ENCODE measurements at regions not wholly inside any gene's neighbourhood (a gene's known extent, or its start where the extent isn't known, plus 50 kb on each side); places are given as distances from the start of the nearest gene placed in this dataset.

- ChIA-PET POLR2A (no interaction called here), CTCF (no interaction called here)
- DNase-seq (ENCODE audit: extremely low spot score) = no peak
- TF ChIP-seq TARDBP (IDR thresholded peaks at IDR 0.05) (no peak), SP1 (IDR thresholded peaks at IDR 0.05) (no peak), CTBP1 (IDR thresholded peaks at IDR 0.05; ENCODE audit: borderline replicate concordance) (no peak), L3MBTL2 (conservative IDR thresholded peaks at IDR 0.05) (no peak), FOXK2 (IDR thresholded peaks at IDR 0.05) (no peak), LEF1 (IDR thresholded peaks at IDR 0.05; ENCODE audit: borderline replicate concordance) (no peak), BHLHE40 (IDR thresholded peaks at IDR 0.05; ENCODE audit: borderline replicate concordance) (no peak), FOXA1 (IDR thresholded peaks at IDR 0.05) (no peak), SUZ12 (IDR thresholded peaks at IDR 0.05) (no peak), NFRKB (IDR thresholded peaks at IDR 0.05) (no peak), ARNT (IDR thresholded peaks at IDR 0.05) (no peak), ELF4 (IDR thresholded peaks at IDR 0.05) (no peak), FOXM1 (IDR thresholded peaks at IDR 0.05; ENCODE audit: borderline replicate concordance) (no peak), ZNF384 (IDR thresholded peaks at IDR 0.05) (no peak), PKNOX1 (IDR thresholded peaks at IDR 0.05) (no peak)
These were observed 74.9 kb upstream of the STEAP1B start for GRCh38 chr7:22574754-22575520.

- no peak for DNase-seq (ENCODE audit: extremely low spot score)
- ChIA-PET CTCF (interaction anchor here (0.6 kb wide), 1 partner anchor 23 kb away, joined by 6 read pairs; no protein-coding TSS in a partner anchor), POLR2A (no interaction called here)
- TF ChIP-seq ELF4 (IDR thresholded peaks at IDR 0.05) (no peak), ARNT (IDR thresholded peaks at IDR 0.05) (no peak), BHLHE40 (IDR thresholded peaks at IDR 0.05; ENCODE audit: borderline replicate concordance) (no peak), FOXA1 (IDR thresholded peaks at IDR 0.05) (no peak), FOXM1 (IDR thresholded peaks at IDR 0.05; ENCODE audit: borderline replicate concordance) (no peak), SP1 (IDR thresholded peaks at IDR 0.05) (no peak), LEF1 (IDR thresholded peaks at IDR 0.05; ENCODE audit: borderline replicate concordance) (no peak), NFRKB (IDR thresholded peaks at IDR 0.05) (no peak), CTBP1 (IDR thresholded peaks at IDR 0.05; ENCODE audit: borderline replicate concordance) (no peak), FOXK2 (IDR thresholded peaks at IDR 0.05) (no peak), PKNOX1 (IDR thresholded peaks at IDR 0.05) (no peak), SUZ12 (IDR thresholded peaks at IDR 0.05) (no peak), HDGF (IDR thresholded peaks at IDR 0.05; ENCODE audit: borderline replicate concordance) (no peak), TARDBP (IDR thresholded peaks at IDR 0.05) (no peak), L3MBTL2 (conservative IDR thresholded peaks at IDR 0.05) (no peak), ZNF384 (IDR thresholded peaks at IDR 0.05) (no peak)
These were observed 72.9 kb upstream of the STEAP1B start for GRCh38 chr7:22572937-22573336.

GRCh38 chr7:22572292-22572691 lies 72.3 kb upstream of the STEAP1B start:
- ChIA-PET CTCF (no interaction called here), POLR2A (no interaction called here)
- no peak for DNase-seq (ENCODE audit: extremely low spot score)
- TF ChIP-seq ELF4 (IDR thresholded peaks at IDR 0.05) = no peak
- TF ChIP-seq FOXA1 (IDR thresholded peaks at IDR 0.05) = no peak
- no peak for TF ChIP-seq FOXM1 (IDR thresholded peaks at IDR 0.05; ENCODE audit: borderline replicate concordance)
- TF ChIP-seq NFRKB (IDR thresholded peaks at IDR 0.05) = no peak
- TF ChIP-seq SP1 (IDR thresholded peaks at IDR 0.05) = no peak
- TF ChIP-seq ZNF384 (IDR thresholded peaks at IDR 0.05) = no peak
- TF ChIP-seq SUZ12 (IDR thresholded peaks at IDR 0.05) = no peak
- no peak for TF ChIP-seq LEF1 (IDR thresholded peaks at IDR 0.05; ENCODE audit: borderline replicate concordance)
- TF ChIP-seq BHLHE40 (IDR thresholded peaks at IDR 0.05; ENCODE audit: borderline replicate concordance) = no peak
- TF ChIP-seq PKNOX1 (IDR thresholded peaks at IDR 0.05) = no peak
- no peak for TF ChIP-seq CTBP1 (IDR thresholded peaks at IDR 0.05; ENCODE audit: borderline replicate concordance)
- TF ChIP-seq FOXK2 (IDR thresholded peaks at IDR 0.05) = no peak
- TF ChIP-seq HDGF (IDR thresholded peaks at IDR 0.05; ENCODE audit: borderline replicate concordance) = no peak
- no peak for TF ChIP-seq TARDBP (IDR thresholded peaks at IDR 0.05)

- ChIA-PET POLR2A (no interaction called here), CTCF (no interaction called here)
These were observed 71.8 kb upstream of the STEAP1B start for GRCh38 chr7:22571766-22572165.

More at GRCh38 chr7:22571766-22572165, 71.8 kb upstream of the STEAP1B start:
- DNase-seq (ENCODE audit: extremely low spot score) = no peak
- TF ChIP-seq FOXK2 (IDR thresholded peaks at IDR 0.05) (no peak), PKNOX1 (IDR thresholded peaks at IDR 0.05) (no peak), BHLHE40 (IDR thresholded peaks at IDR 0.05; ENCODE audit: borderline replicate concordance) (no peak), ELF4 (IDR thresholded peaks at IDR 0.05) (no peak), LEF1 (IDR thresholded peaks at IDR 0.05; ENCODE audit: borderline replicate concordance) (no peak), HDGF (IDR thresholded peaks at IDR 0.05; ENCODE audit: borderline replicate concordance) (no peak), FOXA1 (IDR thresholded peaks at IDR 0.05) (no peak), NFRKB (IDR thresholded peaks at IDR 0.05) (no peak), FOXM1 (IDR thresholded peaks at IDR 0.05; ENCODE audit: borderline replicate concordance) (no peak), ZNF384 (IDR thresholded peaks at IDR 0.05) (no peak), ARNT (IDR thresholded peaks at IDR 0.05) (no peak), SUZ12 (IDR thresholded peaks at IDR 0.05) (no peak)

Data from HEK293T (cell line).